ENCODE measurements at regions not wholly inside any gene's neighbourhood (a gene's known extent, or its start where the extent isn't known, plus 50 kb on each side); places are given as distances from the start of the nearest gene placed in this dataset.

DNA sequence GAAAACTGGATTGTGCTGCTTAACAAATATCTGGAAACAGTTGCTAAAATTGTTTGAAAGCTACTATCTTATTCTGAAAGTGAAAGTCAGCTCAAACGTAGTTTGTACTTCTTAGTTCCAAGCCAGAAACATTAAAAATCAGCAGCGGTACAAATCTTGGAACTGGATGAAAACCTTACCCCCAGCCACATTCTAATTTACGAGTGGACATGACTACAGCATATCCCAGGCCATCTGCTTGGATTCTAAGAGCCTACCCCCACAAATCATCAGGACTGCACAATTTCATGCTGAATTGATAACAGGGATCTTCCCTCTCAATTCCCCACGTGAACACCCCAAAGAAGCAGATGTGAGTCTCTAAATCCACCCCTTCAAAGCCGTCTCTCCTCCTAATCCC is 158.7 kb upstream of the NCKAP5 start:
- H3K36me3 ChIP-seq: no peaks in the 10 kb centered on the region
- no peak for DNase-seq (ENCODE audit: extremely low spot score)
- H3K9me3 ChIP-seq: no peaks in the 10 kb centered on the region
- H3K4me1 ChIP-seq: peaks cover 0 to 7% (median under 1%) of the 10 kb centered on the region in 4 donors
- H3K27ac ChIP-seq (replicated peaks in 1 of 4): no peak overlapping the region
- TF ChIP-seq, protein P1, sequence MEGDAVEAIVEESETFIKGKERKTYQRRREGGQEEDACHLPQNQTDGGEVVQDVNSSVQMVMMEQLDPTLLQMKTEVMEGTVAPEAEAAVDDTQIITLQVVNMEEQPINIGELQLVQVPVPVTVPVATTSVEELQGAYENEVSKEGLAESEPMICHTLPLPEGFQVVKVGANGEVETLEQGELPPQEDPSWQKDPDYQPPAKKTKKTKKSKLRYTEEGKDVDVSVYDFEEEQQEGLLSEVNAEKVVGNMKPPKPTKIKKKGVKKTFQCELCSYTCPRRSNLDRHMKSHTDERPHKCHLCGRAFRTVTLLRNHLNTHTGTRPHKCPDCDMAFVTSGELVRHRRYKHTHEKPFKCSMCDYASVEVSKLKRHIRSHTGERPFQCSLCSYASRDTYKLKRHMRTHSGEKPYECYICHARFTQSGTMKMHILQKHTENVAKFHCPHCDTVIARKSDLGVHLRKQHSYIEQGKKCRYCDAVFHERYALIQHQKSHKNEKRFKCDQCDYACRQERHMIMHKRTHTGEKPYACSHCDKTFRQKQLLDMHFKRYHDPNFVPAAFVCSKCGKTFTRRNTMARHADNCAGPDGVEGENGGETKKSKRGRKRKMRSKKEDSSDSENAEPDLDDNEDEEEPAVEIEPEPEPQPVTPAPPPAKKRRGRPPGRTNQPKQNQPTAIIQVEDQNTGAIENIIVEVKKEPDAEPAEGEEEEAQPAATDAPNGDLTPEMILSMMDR (IDR thresholded peaks at IDR 0.05): no peak
- TF ChIP-seq POLR2A (IDR thresholded peaks at IDR 0.05; ENCODE audit: low read depth): no peak
- no peak for TF ChIP-seq EP300 (IDR thresholded peaks at IDR 0.05)
- no peak for TF ChIP-seq POLR2AphosphoS5 (IDR thresholded peaks at IDR 0.05)
- H3K27me3 ChIP-seq: no peaks in the 10 kb centered on the region
- peak overlapping the region; percentile 20 to 39 (median 30) for H3K4me3 ChIP-seq
- WGBS: 52% methylated on average over 5 of the region's 5 CpGs
- intact Hi-C loops (cut with DNase I): no loop called here

GRCh38 chr2:133732059-133732458 is 163.8 kb upstream of the NCKAP5 start:
- no peak overlapping the region for H3K27ac ChIP-seq (replicated peaks in 1 of 4)
- no peaks in the 10 kb centered on the region for H3K9me3 ChIP-seq
- H3K27me3 ChIP-seq: no peaks in the 10 kb centered on the region
- 97% methylated on average over 2 of the region's 2 CpGs for WGBS
- peaks cover 0 to 5% (median 0%) of the 10 kb centered on the region in 4 donors for H3K4me1 ChIP-seq
- no peak for DNase-seq (ENCODE audit: extremely low spot score)
- TF ChIP-seq, protein P1 (IDR thresholded peaks at IDR 0.05): no peak
- TF ChIP-seq EP300 (IDR thresholded peaks at IDR 0.05) (no peak), POLR2AphosphoS5 (IDR thresholded peaks at IDR 0.05) (no peak), POLR2A (IDR thresholded peaks at IDR 0.05; ENCODE audit: low read depth) (no peak)
- intact Hi-C loops (cut with DNase I): no loop called here
- H3K36me3 ChIP-seq: no peaks in the 10 kb centered on the region
- no peak overlapping the region for H3K4me3 ChIP-seq

GRCh38 chr2:133732982-133733900 is 165.0 kb upstream of the NCKAP5 start:
- Histone ChIP-seq H3K36me3 (no peaks in the 10 kb centered on the region), H3K27me3 (no peaks in the 10 kb centered on the region), H3K27ac (replicated peaks in 1 of 4) (no peak overlapping the region), H3K9me3 (no peaks in the 10 kb centered on the region), H3K4me1 (no peaks in the 10 kb centered on the region), H3K4me3 (no peak overlapping the region)
- WGBS: 84% methylated on average over 6 of the region's 6 CpGs
- DNase-seq (ENCODE audit: extremely low spot score): no peak
- TF ChIP-seq, protein P1 (IDR thresholded peaks at IDR 0.05): no peak
- TF ChIP-seq EP300 (IDR thresholded peaks at IDR 0.05) (no peak), POLR2AphosphoS5 (IDR thresholded peaks at IDR 0.05) (no peak), POLR2A (IDR thresholded peaks at IDR 0.05; ENCODE audit: low read depth) (no peak)
- intact Hi-C loops (cut with DNase I): no loop called here

GRCh38 chr2:133733901-133734255 is 165.6 kb upstream of the NCKAP5 start:
- intact Hi-C loops (cut with DNase I): no loop called here
- Histone ChIP-seq H3K27me3 (no peaks in the 10 kb centered on the region), H3K36me3 (no peaks in the 10 kb centered on the region), H3K4me3 (no peak overlapping the region), H3K9me3 (no peaks in the 10 kb centered on the region), H3K4me1 (no peaks in the 10 kb centered on the region), H3K27ac (replicated peaks in 1 of 4) (no peak overlapping the region)
- DNase-seq (ENCODE audit: extremely low spot score): no peak
- WGBS: 72% methylated on average over 2 of the region's 2 CpGs
- TF ChIP-seq POLR2AphosphoS5 (IDR thresholded peaks at IDR 0.05): no peak
- no peak for TF ChIP-seq EP300 (IDR thresholded peaks at IDR 0.05)

DNA sequence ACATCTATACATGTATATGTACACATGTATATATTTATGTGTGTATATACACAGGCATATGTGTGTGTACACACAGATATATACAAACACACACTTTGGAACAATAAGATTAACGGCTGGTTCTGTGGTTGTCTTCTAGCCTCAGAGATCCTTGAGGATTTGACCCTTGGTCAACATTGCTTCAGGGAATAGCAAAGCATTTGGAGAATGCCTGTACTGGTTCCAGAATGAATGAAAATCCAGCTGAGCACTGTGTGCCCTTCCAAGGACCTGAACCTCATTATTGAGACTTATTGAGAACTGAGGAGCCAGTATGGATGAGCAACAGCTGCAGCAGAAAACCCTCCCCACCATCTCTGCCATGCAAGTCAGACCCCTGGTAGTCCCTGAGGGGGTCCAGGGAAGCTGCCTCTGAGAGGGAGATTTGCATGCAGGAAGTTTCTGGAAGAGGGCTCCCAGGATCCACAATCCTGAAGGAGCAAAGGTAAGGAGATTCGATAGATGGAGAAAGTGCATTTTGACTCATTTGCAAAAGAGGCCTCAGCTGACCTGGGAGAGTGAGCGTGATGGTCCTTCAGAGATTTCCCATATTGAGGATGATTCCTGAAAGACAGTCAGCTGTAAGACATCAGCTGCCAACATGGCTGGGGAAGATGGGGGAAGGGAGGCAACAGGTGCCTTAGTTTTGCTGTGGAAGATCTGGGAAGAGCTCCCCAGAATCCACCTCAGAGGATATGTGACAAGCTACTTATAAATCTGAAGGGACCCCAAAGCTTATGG is 166.6 kb upstream of the NCKAP5 start:
- DNase-seq (ENCODE audit: extremely low spot score): no peak
- intact Hi-C loops (cut with DNase I): no loop called here
- no peaks in the 10 kb centered on the region for H3K9me3 ChIP-seq
- TF ChIP-seq POLR2AphosphoS5 (IDR thresholded peaks at IDR 0.05) (no peak), POLR2A (IDR thresholded peaks at IDR 0.05; ENCODE audit: low read depth) (no peak), EP300 (IDR thresholded peaks at IDR 0.05) (no peak)
- TF ChIP-seq, protein P1 (IDR thresholded peaks at IDR 0.05): no peak
- no peak overlapping the region for H3K4me3 ChIP-seq
- 92% methylated on average over 3 of the region's 3 CpGs for WGBS
- H3K4me1 ChIP-seq: no peaks in the 10 kb centered on the region
- H3K27ac ChIP-seq (replicated peaks in 1 of 4): no peak overlapping the region
- no peaks in the 10 kb centered on the region for H3K36me3 ChIP-seq
- H3K27me3 ChIP-seq: no peaks in the 10 kb centered on the region

Data from esophagus muscularis mucosa (tissue), 4 donors.